GM12878 (cell line): ENCODE measurements at regions not wholly inside any gene's neighbourhood (a gene's known extent, or its start where the extent isn't known, plus 50 kb on each side); places are given as distances from the start of the nearest gene placed in this dataset.

ENCODE experiments used
- BACH1 ChIP-seq: fragments of 450-650 bp; IDR thresholded peaks from 2 replicates; pipeline ENCODE4 v1.6.1; 2017; ENCODE audit warnings: mild to moderate bottlenecking, borderline replicate concordance
- BCL3 ChIP-seq: IDR thresholded peaks from 2 replicates; pipeline ENCODE4 v1.6.1; 2011; ENCODE audit warnings: borderline replicate concordance, low read depth, mild to moderate bottlenecking, moderate library complexity, low read length; ENCODE audit not compliant: insufficient read depth, poor library complexity, severe bottlenecking
- CHD2 ChIP-seq: IDR thresholded peaks from 2 replicates; pipeline ENCODE4 v1.6.1; 2011; ENCODE audit warnings: low read depth, low read length, improper control_type of control experiment, borderline replicate concordance
- DPF2 ChIP-seq: fragments of 450-650 bp; IDR thresholded peaks from 2 replicates; pipeline ENCODE4 v1.6.1; 2017; ENCODE audit warnings: mild to moderate bottlenecking
- E2F8 ChIP-seq: fragments of 450-650 bp; IDR thresholded peaks from 2 replicates; pipeline ENCODE4 v1.6.1; 2018; ENCODE audit warnings: mild to moderate bottlenecking, low read depth, moderate library complexity; ENCODE audit not compliant: partially characterized antibody
- ELK1 ChIP-seq: IDR thresholded peaks from 2 replicates; pipeline ENCODE4 v1.6.1; 2012; ENCODE audit warnings: low read depth, low read length, improper control_type of control experiment
- FOS ChIP-seq: IDR thresholded peaks from 3 replicates; pipeline ENCODE4 v1.6.1; 2011; ENCODE audit warnings: borderline replicate concordance; ENCODE audit not compliant: insufficient read length; ENCODE audit errors: extremely low read depth
- IRF3 ChIP-seq: fragments of 450-650 bp; IDR thresholded peaks from 2 replicates; pipeline ENCODE4 v1.6.1; 2014; ENCODE audit warnings: mild to moderate bottlenecking
- PAX5 ChIP-seq: IDR thresholded peaks from 2 replicates; pipeline ENCODE4 v1.6.1; 2011; ENCODE audit warnings: low read depth, low read length, borderline replicate concordance
- POLR2AphosphoS2 ChIP-seq: IDR thresholded peaks from 2 replicates; pipeline ENCODE4 v1.6.1; 2011; ENCODE audit warnings: low read depth, mild to moderate bottlenecking, low read length, improper control_type of control experiment, moderate library complexity
- POLR2AphosphoS5 ChIP-seq: IDR thresholded peaks from 2 replicates; pipeline ENCODE4 v1.6.1; 2011; ENCODE audit warnings: mild to moderate bottlenecking, low read length, inconsistent platforms
- SIN3A ChIP-seq: IDR thresholded peaks from 2 replicates; pipeline ENCODE4 v1.6.1; 2012; ENCODE audit warnings: low read depth, low read length, improper control_type of control experiment
- SREBF2 ChIP-seq: IDR thresholded peaks from 2 replicates; pipeline ENCODE4 v1.6.1; 2012; ENCODE audit warnings: mild to moderate bottlenecking, low read length
- SUPT20H ChIP-seq: IDR thresholded peaks from 2 replicates; pipeline ENCODE4 v1.6.1; 2011; ENCODE audit warnings: low read depth, mild to moderate bottlenecking, low read length, moderate library complexity, borderline replicate concordance; ENCODE audit not compliant: control insufficient read depth
- TBL1XR1 ChIP-seq: IDR thresholded peaks from 2 replicates; pipeline ENCODE4 v1.6.1; 2012; ENCODE audit warnings: low read depth, low read length, improper control_type of control experiment
- ZBTB40 ChIP-seq: fragments of 450-650 bp; IDR thresholded peaks from 2 replicates; pipeline ENCODE4 v1.6.1; 2016; ENCODE audit warnings: mild to moderate bottlenecking, moderate library complexity, borderline replicate concordance

- peak; percentile 77 for TF ChIP-seq BCL3
- TF ChIP-seq TBL1XR1: peak; percentile 82; the same call in 1 of the 2 replicates
- peak; percentile 71; the same call in 1 of the 2 replicates for TF ChIP-seq PAX5
- TF ChIP-seq SUPT20H: no peak
- TF ChIP-seq SIN3A: no peak
- TF ChIP-seq ZBTB40: no peak
- no peak for TF ChIP-seq ELK1
- peak; percentile 96; the same call in 1 of the 2 replicates for TF ChIP-seq BACH1
- no peak for TF ChIP-seq IRF3
- TF ChIP-seq DPF2: peak; percentile 64
- TF ChIP-seq FOS: no peak
- no peak for TF ChIP-seq POLR2AphosphoS5
- no peak for TF ChIP-seq POLR2AphosphoS2
- TF ChIP-seq CHD2: no peak
- TF ChIP-seq E2F8: no peak
- no peak for TF ChIP-seq SREBF2
Measured at GRCh38 chr4:38523524-38524448, 140.2 kb upstream of the KLF3 start (continued).
